HG02885 (cell line): ENCODE measurements at regions not wholly inside any gene's neighbourhood (a gene's known extent, or its start where the extent isn't known, plus 50 kb on each side); places are given as distances from the start of the nearest gene placed in this dataset.

ENCODE experiments used
- ATAC-seq: cut with Tn5 transposase; IDR thresholded peaks from one replicate; pipeline ENCODE4 v1.9.1; 2021; ENCODE audit warnings: mild to moderate bottlenecking; ENCODE audit not compliant: unreplicated experiment, poor library complexity

DNA sequence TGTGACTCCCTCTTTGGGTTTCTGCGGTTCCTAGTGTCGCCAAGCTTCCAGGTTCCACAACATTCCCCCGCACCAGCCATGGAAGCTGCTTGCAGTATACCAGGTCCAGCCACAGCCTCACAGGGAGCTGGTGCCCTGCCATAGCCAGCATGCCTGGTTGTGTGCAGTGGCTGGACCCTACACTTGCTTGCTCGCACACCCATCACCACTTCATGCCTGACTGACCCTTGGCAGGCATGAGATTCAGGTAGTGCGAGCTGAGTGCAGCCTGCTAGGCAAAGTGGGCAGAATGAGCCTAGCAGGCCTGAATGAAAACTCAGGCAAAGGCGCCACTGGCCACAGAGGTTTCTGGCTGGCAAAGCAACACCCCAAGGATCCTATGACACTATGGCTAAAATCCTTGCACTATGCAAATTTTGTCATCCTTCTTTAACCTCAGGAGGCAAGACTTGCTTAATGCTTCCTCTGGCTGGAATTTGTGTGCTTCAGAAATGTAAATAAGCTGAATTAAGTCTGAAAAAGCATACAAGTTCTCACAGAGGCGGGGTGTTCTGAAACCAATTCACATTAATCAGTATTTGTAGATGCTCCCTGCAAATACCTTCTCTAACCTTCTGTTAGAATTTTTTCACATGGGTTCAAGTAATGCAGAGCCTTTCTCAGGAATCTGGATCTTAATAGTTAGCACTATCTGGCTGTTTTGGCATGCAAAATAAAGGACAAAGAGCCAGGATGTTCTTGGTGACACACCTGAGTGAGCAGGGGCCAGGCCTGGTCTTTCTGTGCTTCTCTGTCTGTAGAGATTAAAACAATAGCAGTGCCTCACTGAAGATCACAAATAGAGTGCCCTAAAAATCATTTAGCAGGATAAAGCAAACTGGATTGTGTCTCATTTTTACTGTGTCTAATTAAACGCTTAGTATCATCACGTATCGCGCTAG is 256.9 kb downstream of the GPATCH2 start:
- ATAC-seq: no peak

DNA sequence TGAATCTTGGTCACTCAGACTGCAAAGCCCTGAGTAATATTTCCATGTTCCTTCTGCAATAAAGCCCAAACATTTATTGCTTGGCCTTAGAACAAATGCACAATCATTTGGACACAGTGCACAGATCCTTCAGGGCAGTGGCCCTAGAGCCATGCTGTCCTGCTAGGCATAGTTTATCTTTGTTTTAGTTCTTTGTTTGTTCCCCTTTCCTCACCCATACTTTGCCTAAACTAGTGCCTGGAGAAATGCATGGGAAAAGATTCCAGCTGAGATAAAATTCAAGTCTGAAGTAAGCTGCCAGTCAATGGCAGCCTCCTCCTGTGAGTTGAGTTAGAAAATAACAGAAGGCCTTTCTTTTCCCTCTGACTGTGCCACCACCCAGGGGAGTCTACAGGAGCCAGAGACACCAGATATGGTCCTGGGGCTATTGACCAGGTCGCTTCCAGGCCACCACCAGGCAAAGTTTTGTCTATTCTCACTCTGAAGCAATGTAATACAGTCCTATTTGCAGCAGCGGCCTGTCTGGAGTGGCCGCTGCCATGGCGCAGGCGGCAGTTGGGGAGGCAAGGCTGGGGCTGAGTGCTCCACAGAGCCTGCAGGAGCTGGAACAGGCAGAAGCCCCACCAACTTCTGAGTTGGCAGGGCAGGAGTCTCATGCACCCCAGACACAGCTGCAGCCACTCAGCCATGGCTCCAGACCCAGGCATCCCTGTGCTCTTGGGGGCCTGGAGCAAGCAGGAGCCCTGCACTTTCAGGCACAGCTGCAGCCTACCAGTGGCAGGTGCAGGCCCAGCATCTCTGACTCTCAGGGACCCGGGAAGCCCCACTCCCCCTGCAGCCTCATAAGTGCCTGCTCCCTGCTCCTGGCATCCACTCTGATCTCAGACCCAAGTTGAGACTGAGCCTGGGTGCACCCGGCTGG is 258.6 kb downstream of the GPATCH2 start:
- no peak for ATAC-seq

- ATAC-seq: no peak
Observed at GRCh38 chr1:217370757-217371156, 260.1 kb downstream of the GPATCH2 start.

DNA sequence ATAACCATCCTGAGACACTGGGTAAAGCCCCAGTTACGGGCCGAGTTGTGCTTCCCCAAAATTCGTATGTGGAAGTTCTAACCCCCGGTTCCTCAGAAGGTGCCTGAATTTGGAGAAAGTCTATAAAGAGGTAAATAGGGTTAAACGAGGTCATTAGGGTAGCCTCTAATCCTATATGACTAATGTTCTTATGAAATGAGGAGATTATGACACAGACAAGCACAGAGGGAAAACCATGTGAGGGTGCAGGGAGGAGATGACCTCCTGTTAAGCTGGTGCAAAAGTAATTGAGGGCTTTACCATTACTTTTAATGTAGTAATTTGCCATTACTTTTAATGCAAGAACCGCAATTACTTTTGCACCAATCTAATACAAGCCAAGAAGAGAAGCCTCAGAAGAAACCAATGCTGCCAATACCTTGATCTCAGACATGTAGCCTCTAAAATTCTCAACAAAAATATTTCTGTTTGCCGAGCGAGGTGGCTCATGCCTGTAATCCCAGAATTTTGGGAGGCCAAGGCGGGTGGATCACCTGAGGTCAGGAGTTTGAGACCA is 260.8 kb downstream of the GPATCH2 start:
- peak; percentile 22 for ATAC-seq

GRCh38 chr1:217369271-217369981 is 261.5 kb downstream of the GPATCH2 start:
- ATAC-seq: peak; percentile 84

DNA sequence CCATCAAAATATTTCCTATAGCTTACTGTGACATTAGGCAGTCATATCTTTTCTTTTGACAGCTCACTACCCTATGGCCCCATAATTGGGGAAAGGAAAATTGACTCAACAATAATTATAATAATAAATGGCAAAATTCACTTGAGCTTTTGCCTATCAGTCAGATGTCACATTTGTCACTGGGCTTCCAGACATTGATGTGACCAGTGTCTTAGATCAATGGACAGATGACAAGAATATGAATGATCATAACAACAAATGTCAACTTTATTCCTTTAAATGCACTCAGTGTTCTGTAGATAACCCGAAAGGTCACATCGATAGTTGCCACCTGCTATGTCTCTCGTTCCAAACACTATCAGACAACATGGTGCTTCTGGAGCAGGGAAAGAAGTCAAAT is 266.7 kb downstream of the GPATCH2 start:
- ATAC-seq: no peak

- no peak for ATAC-seq
Observed at GRCh38 chr1:217363319-217363718, 267.6 kb downstream of the GPATCH2 start.

GRCh38 chr1:217360510-217360909 is 270.4 kb downstream of the GPATCH2 start:
- ATAC-seq: no peak

GRCh38 chr1:217354895-217355294 is 276.0 kb downstream of the GPATCH2 start:
- ATAC-seq: no peak

- no peak for ATAC-seq
Observed at GRCh38 chr1:217348960-217349664, 281.8 kb downstream of the GPATCH2 start.

DNA sequence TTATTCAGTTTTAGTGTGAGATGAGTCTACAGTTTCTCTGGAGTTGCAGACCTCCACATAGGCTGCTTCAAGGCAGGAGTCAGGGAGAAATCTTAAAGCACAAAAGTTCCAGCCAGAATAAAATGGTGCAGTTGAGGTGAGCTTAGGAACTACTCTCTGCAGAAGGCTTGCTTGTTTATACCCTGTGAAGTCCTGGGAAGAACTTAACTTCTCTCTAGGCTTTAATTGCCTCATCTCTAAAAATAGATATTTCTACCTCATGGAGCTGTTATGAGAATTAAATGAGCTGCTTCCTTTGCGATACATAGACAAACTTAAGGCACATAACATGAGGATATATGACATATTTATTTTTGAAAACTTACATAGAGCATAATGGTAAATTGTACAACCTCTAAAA is 286.2 kb downstream of the GPATCH2 start:
- ATAC-seq: no peak

- ATAC-seq: no peak
Observed at GRCh38 chr1:217343907-217344306, 287.0 kb downstream of the GPATCH2 start.

DNA sequence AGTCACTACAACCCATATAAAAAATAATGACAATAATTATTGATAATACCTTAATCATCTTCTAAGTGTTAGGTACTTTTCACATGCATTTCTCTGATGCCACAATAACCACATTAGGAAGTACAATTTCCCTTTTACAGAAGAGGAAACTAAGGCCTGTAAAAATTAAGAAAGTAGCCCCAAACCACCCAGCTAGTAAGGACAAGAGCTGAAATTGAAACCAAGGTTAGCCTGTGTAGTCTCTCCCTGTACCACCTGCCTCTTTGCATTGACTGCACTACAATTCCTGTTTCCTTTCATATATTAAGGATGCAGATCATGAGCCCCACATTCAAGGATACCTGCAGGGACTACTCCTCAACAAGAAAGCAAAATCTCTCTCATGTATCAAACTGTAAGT is 288.8 kb downstream of the GPATCH2 start:
- no peak for ATAC-seq

GRCh38 chr1:217336724-217337123 is 294.2 kb downstream of the GPATCH2 start:
- no peak for ATAC-seq

GRCh38 chr1:217333939-217334338 is 297.0 kb downstream of the GPATCH2 start:
- peak; percentile 90 for ATAC-seq

GRCh38 chr1:217332431-217333065 is 298.3 kb downstream of the GPATCH2 start:
- ATAC-seq: no peak

- ATAC-seq: no peak
Observed at GRCh38 chr1:217331698-217332097, 299.2 kb downstream of the GPATCH2 start.

DNA sequence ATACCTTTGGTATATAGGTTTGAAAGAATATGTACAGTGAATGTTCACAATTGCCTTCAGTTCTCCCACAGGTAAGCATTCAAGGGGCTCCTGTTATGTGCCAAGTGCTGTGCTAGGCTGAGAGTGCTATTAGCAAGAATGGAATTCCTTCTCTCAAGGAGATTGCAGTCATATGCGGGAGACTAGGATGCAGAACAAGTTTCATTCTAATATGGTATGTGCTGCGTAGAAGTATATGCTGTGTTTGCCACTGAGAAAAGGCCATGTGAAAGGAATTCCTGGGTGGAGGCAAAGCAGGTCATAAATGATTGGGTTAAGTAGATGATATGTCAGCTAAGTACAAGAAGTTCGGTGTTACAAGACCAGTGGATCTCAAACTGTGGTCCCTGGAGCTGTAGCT is 303.0 kb downstream of the GPATCH2 start:
- ATAC-seq: no peak

DNA sequence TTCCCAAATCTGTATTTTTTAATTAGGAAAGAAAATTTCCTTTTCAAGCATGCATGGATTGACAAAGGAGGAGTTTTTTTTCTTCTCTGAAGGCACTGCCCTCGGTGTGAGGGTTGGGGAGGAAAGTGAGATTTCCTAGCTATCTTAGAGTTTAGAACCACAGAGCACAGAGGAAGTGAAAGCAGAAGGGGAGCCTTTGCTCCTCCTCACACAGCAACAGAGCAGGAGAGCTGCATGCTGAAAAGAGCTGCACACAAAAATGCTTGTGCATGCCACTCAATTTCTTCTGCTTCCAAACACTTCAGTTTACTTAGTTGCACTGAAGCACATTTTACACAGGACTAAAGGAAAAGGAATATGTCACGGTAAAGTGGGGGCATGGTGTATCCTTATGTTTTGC is 308.1 kb downstream of the GPATCH2 start:
- peak; percentile 100 for ATAC-seq
